ENCODE measurements at regions not wholly inside any gene's neighbourhood (a gene's known extent, or its start where the extent isn't known, plus 50 kb on each side); places are given as distances from the start of the nearest gene placed in this dataset.
"Not testable (repeated sequence)": the region's sequence is repeated elsewhere in the genome, so short reads cannot be mapped to it uniquely, and the experiment has no call there.

DNA sequence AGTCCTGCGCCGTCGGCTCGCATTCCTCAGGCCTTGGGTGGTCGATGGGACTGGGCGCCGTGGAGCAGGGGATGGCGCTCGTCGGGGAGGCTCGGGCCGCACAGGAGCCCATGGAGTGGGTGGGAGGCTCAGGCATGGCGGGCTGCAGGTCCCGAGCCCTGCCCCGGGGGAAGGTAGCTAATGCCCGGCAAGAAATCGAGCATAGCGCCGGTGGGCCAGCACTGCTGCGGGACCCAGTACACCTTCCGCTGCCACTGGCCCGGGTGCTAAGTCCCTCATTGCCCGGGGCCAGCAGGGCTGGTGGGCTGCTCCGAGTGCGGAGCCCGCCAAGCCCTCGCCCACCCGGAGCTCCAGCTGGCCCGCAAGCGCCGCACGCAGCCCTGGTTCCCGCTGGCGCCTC, 122.8 kb downstream of the UFM1 start:
- TF ChIP-seq POLR2AphosphoS5, POLR2A (IDR thresholded peaks at IDR 0.05): not testable (repeated sequence)
- TF ChIP-seq, protein P1, sequence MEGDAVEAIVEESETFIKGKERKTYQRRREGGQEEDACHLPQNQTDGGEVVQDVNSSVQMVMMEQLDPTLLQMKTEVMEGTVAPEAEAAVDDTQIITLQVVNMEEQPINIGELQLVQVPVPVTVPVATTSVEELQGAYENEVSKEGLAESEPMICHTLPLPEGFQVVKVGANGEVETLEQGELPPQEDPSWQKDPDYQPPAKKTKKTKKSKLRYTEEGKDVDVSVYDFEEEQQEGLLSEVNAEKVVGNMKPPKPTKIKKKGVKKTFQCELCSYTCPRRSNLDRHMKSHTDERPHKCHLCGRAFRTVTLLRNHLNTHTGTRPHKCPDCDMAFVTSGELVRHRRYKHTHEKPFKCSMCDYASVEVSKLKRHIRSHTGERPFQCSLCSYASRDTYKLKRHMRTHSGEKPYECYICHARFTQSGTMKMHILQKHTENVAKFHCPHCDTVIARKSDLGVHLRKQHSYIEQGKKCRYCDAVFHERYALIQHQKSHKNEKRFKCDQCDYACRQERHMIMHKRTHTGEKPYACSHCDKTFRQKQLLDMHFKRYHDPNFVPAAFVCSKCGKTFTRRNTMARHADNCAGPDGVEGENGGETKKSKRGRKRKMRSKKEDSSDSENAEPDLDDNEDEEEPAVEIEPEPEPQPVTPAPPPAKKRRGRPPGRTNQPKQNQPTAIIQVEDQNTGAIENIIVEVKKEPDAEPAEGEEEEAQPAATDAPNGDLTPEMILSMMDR (IDR thresholded peaks at IDR 0.05 in 8 of 11, conservative IDR thresholded peaks at IDR 0.05 in 3 of 11) = not testable (repeated sequence)
